ENCODE measurements at regions not wholly inside any gene's neighbourhood (a gene's known extent, or its start where the extent isn't known, plus 50 kb on each side); places are given as distances from the start of the nearest gene placed in this dataset.
A peak's percentile ranks its signal among the peaks of the same experiment; 100 is the strongest.
"Not testable (repeated sequence)": the region's sequence is repeated elsewhere in the genome, so short reads cannot be mapped to it uniquely, and the experiment has no call there.

- DNase-seq (no peak), ATAC-seq (ENCODE audit: poor library complexity) (no peak)
- intact Hi-C loops (cut with DNase I): no loop called here
Observed at GRCh38 chr20:12838261-12838866, 170.4 kb upstream of the SPTLC3 start.

GRCh38 chr20:12847872-12848271 lies 160.9 kb upstream of the SPTLC3 start:
- DNase-seq (no peak), ATAC-seq (ENCODE audit: poor library complexity) (no peak)
- intact Hi-C loops (cut with DNase I): no loop called here

- DNase-seq (no peak), ATAC-seq (ENCODE audit: poor library complexity) (no peak)
- intact Hi-C loops (cut with DNase I): no loop called here
Observed at GRCh38 chr20:12849225-12849910, 159.4 kb upstream of the SPTLC3 start.

GRCh38 chr20:12857643-12858042 lies 151.1 kb upstream of the SPTLC3 start:
- intact Hi-C loops (cut with DNase I); ATAC-seq (ENCODE audit: poor library complexity); DNase-seq: not testable (repeated sequence)

GRCh38 chr20:12860619-12861247 lies 148.0 kb upstream of the SPTLC3 start:
- intact Hi-C loops (cut with DNase I): no loop called here
- DNase-seq (no peak), ATAC-seq (ENCODE audit: poor library complexity) (no peak)

- no peak for DNase-seq
- no peak for ATAC-seq (ENCODE audit: poor library complexity)
- intact Hi-C loops (cut with DNase I): no loop called here
Observed at GRCh38 chr20:12869669-12870068, 139.1 kb upstream of the SPTLC3 start.

GRCh38 chr20:12870588-12870987 lies 138.2 kb upstream of the SPTLC3 start:
- ATAC-seq (ENCODE audit: poor library complexity) (no peak), DNase-seq (no peak)
- intact Hi-C loops (cut with DNase I): no loop called here

GRCh38 chr20:12874933-12875332 lies 133.8 kb upstream of the SPTLC3 start:
- ATAC-seq (ENCODE audit: poor library complexity) (no peak), DNase-seq (no peak)
- intact Hi-C loops (cut with DNase I): no loop called here

- intact Hi-C loops (cut with DNase I): no loop called here
- DNase-seq: peak; percentile 26
- ATAC-seq (ENCODE audit: poor library complexity): peak; percentile 27
Observed at GRCh38 chr20:12875510-12875909, 133.3 kb upstream of the SPTLC3 start.

GRCh38 chr20:12882832-12883506 lies 125.8 kb upstream of the SPTLC3 start:
- DNase-seq (no peak), ATAC-seq (ENCODE audit: poor library complexity) (no peak)
- intact Hi-C loops (cut with DNase I): no loop called here

GRCh38 chr20:12883507-12883885 lies 125.3 kb upstream of the SPTLC3 start:
- no peak for ATAC-seq (ENCODE audit: poor library complexity)
- intact Hi-C loops (cut with DNase I): no loop called here

GRCh38 chr20:12886618-12887363 lies 122.0 kb upstream of the SPTLC3 start:
- DNase-seq (no peak), ATAC-seq (ENCODE audit: poor library complexity) (no peak)
- intact Hi-C loops (cut with DNase I): no loop called here

More at GRCh38 chr20:12883507-12883885, 125.3 kb upstream of the SPTLC3 start:
- no peak for DNase-seq

- peak; percentile 34 for ATAC-seq (ENCODE audit: poor library complexity)
- DNase-seq: peak; percentile 40
- intact Hi-C loops (cut with DNase I): no loop called here
Observed at GRCh38 chr20:12891643-12892042, 117.1 kb upstream of the SPTLC3 start.

- ATAC-seq (ENCODE audit: poor library complexity): no peak
- intact Hi-C loops (cut with DNase I): no loop called here
- no peak for DNase-seq
Observed at GRCh38 chr20:12893019-12893418, 115.8 kb upstream of the SPTLC3 start.

- intact Hi-C loops (cut with DNase I): no loop called here
- no peak for DNase-seq
- ATAC-seq (ENCODE audit: poor library complexity): no peak
Observed at GRCh38 chr20:12893653-12894052, 115.1 kb upstream of the SPTLC3 start.

- intact Hi-C loops (cut with DNase I): no loop called here
- no peak for DNase-seq
- no peak for ATAC-seq (ENCODE audit: poor library complexity)
Observed at GRCh38 chr20:12894089-12894488, 114.7 kb upstream of the SPTLC3 start.

- DNase-seq: no peak
- intact Hi-C loops (cut with DNase I): no loop called here
- no peak for ATAC-seq (ENCODE audit: poor library complexity)
Observed at GRCh38 chr20:12896180-12896579, 112.6 kb upstream of the SPTLC3 start.

- DNase-seq (no peak), ATAC-seq (ENCODE audit: poor library complexity) (peak; percentile 93)
- intact Hi-C loops (cut with DNase I): no loop called here
Observed at GRCh38 chr20:12902992-12903391, 105.8 kb upstream of the SPTLC3 start.

- DNase-seq (no peak), ATAC-seq (ENCODE audit: poor library complexity) (no peak)
- intact Hi-C loops (cut with DNase I): no loop called here
Observed at GRCh38 chr20:12906361-12906760, 102.4 kb upstream of the SPTLC3 start.
